CD4-positive, alpha-beta T cell treated with Interleukin-17A for 1 hour (primary cell): ENCODE measurements at regions not wholly inside any gene's neighbourhood (a gene's known extent, or its start where the extent isn't known, plus 50 kb on each side); places are given as distances from the start of the nearest gene placed in this dataset.
A peak's percentile ranks its signal among the peaks of the same experiment; 100 is the strongest.
"Not testable (repeated sequence)": the region's sequence is repeated elsewhere in the genome, so short reads cannot be mapped to it uniquely, and the experiment has no call there.

Experiments used
- DNase-seq: peaks from one replicate; pipeline ENCODE4 v3.0.0-alpha.2; 2020

DNA sequence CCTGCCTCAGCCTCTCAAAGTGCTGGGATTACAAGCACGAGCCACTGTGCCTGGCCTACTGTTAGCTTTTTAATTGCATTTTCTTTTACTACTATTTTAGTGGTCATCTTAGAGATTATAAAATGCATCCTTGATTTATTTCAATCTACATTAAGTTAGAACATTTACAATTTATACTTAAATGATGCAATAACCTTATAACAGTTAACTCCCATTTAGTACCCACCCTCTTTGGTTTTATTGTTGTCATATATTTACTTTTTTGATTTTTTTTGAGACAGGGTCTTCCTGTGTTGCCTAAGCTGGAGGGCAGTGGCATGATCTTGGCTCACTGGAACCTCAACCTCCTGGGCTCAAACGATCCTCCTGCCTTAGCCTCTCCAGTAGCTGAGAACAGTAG is 77.3 kb downstream of the PPCDC start:
- DNase-seq, result no peak

DNA sequence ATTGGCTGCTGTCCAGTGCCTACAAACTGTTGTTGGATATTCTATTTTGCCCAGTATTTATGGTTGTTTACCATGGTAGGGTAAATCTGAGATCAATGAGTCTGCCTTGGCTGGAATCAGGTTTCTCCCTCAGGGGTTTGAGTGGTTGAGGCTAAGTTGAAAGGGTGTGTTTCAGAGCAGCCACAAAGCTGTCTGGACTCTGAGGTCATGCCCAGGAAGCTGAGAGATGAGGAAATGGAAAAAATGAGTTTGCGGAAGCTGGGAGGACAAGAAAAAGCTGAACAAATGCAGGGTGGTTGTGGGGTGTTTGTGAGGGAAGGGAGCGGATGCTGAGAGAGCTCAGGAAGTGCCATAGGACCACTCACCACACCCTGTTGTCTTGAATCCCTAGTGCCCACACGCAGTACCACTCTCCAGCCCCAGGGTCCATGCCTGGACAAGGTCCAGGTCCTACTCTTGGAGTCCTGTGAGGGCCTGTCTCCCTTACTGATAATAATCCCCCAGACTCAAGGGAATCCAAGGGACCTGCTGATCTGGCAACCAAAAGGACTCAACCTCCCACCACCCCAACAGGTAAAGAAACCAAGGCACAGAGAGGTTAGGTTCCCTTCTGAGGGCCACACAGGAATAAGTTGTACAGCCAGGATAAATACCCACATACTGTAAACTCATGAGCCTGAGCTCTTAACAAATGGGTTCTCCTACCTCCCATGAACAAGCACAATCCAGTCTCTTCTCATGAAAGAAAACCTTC is 81.6 kb downstream of the PPCDC start:
- peak; percentile 51 for DNase-seq

GRCh38 chr15:75107516-75107907 is 84.1 kb downstream of the PPCDC start:
- no peak for DNase-seq

GRCh38 chr15:75107908-75108838 is 84.8 kb downstream of the PPCDC start:
- peak; percentile 58 for DNase-seq

DNA sequence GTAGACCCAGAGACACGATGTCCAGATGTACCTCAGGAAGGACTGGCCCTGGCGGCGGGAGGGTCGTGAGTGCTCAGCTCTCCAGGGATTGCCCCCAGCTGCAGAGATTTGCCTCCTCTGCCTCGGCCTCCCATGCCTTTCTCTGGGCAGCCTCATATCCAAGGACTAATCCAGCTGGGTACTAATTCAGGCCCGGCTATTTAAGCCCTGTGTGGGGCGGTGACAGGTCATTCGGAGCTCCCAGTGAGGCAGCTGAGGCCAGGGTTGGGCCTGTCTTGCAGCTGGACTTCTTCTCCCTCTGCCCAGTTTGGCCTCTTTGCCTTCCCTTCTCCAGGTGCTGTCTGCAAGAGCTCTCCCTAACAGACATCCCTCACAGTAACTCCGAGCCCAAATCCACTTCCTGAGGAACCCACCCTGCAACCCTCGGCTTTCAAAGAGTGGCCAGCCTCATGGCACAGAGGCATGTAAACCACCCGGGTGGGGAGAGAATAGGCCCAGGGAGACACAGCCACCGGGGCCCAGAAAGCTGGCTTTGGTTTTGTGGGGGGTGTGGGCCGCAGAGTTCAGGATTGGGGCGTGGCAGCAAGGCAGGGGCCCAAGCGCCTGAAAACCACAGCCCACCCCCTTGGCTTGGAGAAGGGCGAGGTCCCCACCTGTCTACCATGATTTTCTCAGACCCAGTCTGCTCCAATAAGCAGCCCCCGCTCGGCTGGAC is 85.8 kb downstream of the PPCDC start:
- no peak for DNase-seq

- DNase-seq, result no peak
Observed at GRCh38 chr15:75109736-75110130, 86.3 kb downstream of the PPCDC start.

DNA sequence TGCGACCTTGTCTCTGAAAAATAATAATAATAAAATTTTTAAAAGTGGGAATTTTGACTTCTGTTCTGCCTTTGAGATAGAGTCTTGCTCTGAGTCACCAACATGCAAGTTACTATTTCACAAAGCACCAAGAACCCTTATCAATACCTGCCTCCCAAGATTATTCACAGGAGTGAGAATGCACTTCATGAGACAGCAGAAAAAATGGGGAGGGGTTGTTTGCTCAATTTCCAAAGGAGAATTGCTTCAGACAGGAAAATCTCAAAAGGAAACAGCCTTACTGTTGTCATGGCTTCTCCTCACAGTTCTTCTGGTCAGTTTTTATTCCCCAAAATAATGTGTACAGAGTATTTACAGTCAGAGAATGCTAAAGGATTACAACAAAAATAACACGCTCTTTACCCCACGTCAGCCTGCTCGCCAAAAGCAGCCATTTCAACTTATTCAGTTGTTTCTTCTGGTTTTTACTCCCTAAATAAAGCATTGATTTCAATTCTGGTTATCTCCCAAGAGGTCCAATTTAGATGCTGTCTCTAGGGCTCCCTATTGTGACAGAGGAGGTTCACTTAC is 89.0 kb downstream of the PPCDC start:
- no peak for DNase-seq

DNA sequence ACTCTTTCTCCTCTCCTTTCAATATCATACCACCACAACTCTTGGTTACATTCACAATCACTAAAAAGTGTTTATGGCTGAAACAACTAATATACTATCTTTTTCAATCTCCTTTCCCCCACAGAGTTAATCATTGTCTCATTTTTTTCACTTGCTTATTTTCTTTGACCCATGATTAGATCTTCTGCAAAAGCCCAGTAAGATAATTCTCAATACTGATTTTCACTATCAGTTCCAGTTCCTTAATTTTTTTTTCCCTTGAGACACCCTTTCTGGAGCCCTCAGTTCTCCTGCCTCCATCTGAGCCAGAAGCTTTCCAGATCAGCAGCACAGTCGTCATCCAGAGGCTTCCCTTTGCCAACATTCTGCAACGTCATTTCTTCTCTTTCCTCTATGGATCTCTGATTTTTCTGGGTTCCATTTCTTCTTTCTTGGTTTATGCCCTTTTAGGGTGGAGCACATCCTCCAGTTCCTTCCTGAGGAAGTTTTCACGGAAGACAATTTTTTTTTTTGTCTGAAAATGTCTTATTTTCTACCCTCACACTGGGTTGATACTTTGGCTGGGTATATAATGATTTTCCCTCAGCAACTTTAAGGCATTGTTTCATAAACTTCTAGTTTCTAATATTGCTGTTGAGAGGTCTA is 88.7 kb upstream of the C15orf39 start:
- peak; percentile 13 for DNase-seq

DNA sequence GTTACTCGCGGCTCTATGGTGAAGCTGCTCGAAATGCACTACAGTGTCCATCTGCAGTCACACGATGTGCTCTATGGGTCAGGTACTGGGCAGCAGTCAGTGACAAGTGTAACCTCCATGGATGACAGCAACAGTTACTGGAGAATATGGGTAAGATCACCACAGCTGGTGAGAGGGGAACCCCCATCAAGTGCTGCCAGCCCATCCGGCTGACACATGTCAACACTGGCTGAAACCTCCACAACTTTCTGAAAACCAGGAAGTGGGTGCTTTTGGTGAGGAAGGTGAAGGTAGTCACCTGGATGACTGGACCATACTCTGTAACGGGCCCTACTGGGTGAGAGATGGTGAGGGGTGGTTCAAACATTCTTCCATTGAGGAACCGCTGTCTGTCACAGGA is 87.4 kb upstream of the C15orf39 start:
- no peak for DNase-seq

DNA sequence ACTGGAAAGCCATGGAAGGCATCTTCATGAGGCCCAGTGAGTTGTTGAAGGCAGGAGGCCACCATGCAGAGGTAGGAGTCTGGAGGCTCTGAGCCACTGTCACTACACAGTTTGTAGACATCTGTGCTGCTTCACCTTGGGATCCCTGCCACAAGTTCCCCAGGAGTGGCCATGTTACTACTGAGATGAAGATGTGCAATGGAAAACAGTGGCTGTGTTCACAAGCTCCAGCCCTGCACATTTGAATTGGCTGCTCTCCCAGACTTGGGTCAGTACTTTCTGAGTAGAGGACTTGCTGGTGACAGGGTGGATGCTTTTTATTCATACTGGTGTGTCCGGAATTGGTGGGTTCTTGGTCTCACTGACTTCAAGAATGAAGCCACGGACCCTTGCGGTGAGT is 86.9 kb upstream of the C15orf39 start:
- DNase-seq, result no peak

DNA sequence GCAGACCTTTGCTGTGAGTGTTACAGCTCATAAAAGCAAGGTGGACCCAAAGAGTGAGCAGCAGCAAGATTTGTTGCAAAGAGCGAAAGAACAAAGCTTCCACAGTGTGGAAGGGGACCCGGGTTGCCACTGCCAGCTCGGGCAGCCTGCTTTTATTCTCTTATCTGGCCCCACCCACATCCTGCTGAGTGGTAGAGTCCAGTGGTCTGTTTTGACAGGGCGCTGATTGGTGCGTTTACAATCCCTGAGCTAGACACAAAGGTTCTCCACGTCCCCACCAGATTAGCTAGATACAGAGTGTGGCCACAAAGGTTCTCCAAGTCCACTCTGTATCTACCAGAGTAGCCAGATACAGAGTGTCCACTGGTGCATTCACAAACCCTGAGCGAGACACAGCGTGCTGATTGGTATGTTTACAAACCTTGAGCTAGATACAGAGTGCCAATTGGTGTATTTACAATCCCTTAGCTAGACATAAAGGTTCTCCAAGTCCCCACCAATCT is 86.2 kb upstream of the C15orf39 start:
- DNase-seq, result not testable (repeated sequence)

- not testable (repeated sequence) for DNase-seq
Observed at GRCh38 chr15:75116143-75116542, 85.5 kb upstream of the C15orf39 start.

DNA sequence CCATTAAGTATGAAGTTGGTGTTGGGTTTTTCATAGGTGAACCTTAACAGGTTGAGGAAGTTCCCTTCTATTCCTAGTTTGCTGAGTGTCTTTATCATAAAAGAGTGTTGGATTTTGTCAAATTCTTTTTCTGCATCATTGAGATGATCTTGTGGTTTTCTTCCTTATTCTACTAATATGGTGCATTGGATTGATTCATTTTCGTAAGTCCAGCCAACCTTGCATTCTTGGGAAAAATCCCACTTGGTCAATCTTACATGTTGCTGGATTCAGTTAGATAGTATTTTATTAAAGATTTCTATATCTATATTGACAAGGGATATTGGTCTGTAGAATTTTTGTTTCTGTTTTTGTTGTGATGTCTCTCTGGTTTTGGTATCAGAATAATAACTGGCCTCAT is 83.7 kb upstream of the C15orf39 start:
- DNase-seq, result no peak

- not testable (repeated sequence) for DNase-seq
Observed at GRCh38 chr15:75119312-75119711, 82.4 kb upstream of the C15orf39 start.

GRCh38 chr15:75121491-75121890 is 80.2 kb upstream of the C15orf39 start:
- DNase-seq, result no peak

DNA sequence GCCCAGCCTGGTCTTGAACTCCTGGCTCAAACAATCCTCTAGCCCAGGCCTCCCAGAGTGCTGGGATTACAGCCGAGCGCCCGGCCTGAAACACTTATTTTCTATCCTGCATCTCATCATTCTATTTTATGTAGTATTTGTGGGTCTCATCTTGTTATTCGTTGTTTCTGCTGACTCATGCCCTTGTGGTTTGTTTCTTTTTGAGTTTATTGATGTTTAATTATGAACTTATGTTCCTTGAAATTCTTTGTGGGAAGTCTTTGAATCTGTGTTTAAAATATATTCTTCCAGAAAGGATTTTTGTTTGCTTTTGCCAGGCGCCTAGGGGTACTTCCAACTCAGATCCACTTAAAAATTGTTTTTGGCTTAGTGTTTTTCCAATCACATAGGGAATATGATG is 78.3 kb upstream of the C15orf39 start:
- no peak for DNase-seq

GRCh38 chr15:75124278-75124677 is 77.4 kb upstream of the C15orf39 start:
- not testable (repeated sequence) for DNase-seq

GRCh38 chr15:75125935-75126334 is 75.7 kb upstream of the C15orf39 start:
- DNase-seq, result no peak

DNA sequence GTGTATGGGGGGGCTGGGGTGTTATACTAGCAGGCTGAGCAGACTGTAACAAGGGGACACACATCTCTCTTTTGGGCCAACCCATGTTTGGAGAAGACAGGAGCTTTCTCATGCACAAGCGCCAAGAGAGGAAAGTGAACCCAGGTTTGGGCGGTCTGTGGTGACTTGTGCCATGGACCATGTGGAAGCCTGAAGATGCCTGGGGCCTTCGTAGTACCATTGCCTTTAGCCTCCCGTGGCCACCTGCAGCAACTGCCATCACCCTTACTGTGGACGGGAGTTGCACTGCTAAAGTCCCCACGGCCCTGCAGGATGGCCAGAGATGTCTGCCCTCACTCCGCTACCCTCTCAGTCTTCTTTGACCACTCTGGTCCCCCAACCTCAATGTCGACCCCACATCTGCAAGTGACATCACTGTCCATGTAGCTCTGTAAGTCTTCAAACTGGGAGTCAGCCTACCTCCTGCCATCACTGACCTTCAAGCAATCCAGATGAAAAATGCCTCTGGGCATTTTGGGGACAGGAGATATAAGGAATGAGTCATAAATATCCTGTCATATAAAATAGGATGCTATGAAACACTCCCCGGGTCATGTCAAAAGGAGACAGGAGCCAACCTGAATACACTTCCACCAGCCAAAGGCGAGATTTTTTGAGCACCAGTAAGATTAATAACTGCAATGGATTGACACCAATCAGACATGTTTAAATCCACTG is 74.7 kb upstream of the C15orf39 start:
- DNase-seq, result no peak

DNA sequence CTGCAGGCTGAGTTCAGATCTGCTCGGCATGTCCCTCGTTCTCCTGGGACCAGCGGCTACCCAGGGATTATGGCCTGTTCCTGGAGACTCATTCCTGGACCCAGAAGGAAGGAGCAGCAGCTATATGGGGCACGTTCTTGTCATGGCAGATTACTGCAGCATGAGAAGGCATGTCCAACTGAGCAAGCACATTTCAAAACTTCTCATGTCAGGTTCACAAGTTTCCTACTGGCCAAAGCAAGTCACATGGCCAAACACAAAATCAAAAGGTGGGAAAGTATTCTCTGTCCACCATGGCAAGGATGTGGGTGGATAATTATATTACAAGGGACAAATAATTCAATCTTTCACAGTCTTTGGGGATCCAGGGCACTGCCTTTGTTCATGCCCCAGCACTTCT is 71.9 kb upstream of the C15orf39 start:
- DNase-seq, result no peak

- no peak for DNase-seq
Observed at GRCh38 chr15:75131269-75131643, 70.4 kb upstream of the C15orf39 start.

- no peak for DNase-seq
Observed at GRCh38 chr15:75134748-75135147, 66.9 kb upstream of the C15orf39 start.
